ENCODE measurements at regions not wholly inside any gene's neighbourhood (a gene's known extent, or its start where the extent isn't known, plus 50 kb on each side); places are given as distances from the start of the nearest gene placed in this dataset.

DNA sequence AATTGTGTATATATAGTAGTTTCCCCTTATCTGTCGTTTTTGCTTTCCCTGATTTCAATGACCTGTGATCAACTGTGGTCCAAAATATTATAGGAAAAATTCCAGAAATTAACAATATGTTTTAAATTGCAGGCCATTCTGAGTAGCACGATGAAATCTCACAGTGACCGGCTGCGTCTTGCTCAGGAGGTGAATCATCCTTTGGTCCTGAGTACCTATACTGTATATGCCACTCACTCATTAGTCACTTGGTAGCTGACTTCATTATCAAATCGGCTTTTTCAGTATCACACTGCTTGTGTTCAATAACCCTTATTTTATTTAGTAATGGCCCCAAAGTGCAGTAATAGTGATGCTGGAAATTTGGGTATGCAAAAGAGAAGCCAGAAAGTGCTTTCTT, 728.3 kb upstream of the EYS start:
- TF ChIP-seq, protein P1, sequence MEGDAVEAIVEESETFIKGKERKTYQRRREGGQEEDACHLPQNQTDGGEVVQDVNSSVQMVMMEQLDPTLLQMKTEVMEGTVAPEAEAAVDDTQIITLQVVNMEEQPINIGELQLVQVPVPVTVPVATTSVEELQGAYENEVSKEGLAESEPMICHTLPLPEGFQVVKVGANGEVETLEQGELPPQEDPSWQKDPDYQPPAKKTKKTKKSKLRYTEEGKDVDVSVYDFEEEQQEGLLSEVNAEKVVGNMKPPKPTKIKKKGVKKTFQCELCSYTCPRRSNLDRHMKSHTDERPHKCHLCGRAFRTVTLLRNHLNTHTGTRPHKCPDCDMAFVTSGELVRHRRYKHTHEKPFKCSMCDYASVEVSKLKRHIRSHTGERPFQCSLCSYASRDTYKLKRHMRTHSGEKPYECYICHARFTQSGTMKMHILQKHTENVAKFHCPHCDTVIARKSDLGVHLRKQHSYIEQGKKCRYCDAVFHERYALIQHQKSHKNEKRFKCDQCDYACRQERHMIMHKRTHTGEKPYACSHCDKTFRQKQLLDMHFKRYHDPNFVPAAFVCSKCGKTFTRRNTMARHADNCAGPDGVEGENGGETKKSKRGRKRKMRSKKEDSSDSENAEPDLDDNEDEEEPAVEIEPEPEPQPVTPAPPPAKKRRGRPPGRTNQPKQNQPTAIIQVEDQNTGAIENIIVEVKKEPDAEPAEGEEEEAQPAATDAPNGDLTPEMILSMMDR (IDR thresholded peaks at IDR 0.05), result no peak
- TF ChIP-seq NFE2L2 (conservative IDR thresholded peaks at IDR 0.05; ENCODE audit: low read length) (no peak), POLR2A (IDR thresholded peaks at IDR 0.05; ENCODE audit: low read length) (no peak), CHD2 (IDR thresholded peaks at IDR 0.05; ENCODE audit: low read length, partially characterized antibody) (no peak), FOSL2 (IDR thresholded peaks at IDR 0.05) (no peak), FOSL2 (CRISPR knock-in tag; IDR thresholded peaks at IDR 0.05) (no peak), CBX8 (IDR thresholded peaks at IDR 0.05) (no peak)
- TF ChIP-seq, protein P2, sequence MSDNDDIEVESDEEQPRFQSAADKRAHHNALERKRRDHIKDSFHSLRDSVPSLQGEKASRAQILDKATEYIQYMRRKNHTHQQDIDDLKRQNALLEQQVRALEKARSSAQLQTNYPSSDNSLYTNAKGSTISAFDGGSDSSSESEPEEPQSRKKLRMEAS (IDR thresholded peaks at IDR 0.05), result no peak

Measured in A549 (cell line).